GM23338 (cell line): ENCODE measurements at regions not wholly inside any gene's neighbourhood (a gene's known extent, or its start where the extent isn't known, plus 50 kb on each side); places are given as distances from the start of the nearest gene placed in this dataset.
"Not testable (repeated sequence)": the region's sequence is repeated elsewhere in the genome, so short reads cannot be mapped to it uniquely, and the experiment has no call there.

ENCODE experiments used
- ATAC-seq: fragments of 200-7000 bp; cut with Tn5 transposase; 3 replicates; pipeline ENCODE4 v1.9.1; 2020
- DNase-seq: peaks from one replicate; pipeline ENCODE4 v3.0.0-alpha.2; 2015; ENCODE audit warnings: low spot score
- H2AFZ ChIP-seq: fragments of 200-600 bp; sonication (generic); 2 replicates; pipeline ENCODE4 v1.8.0; 2016; ENCODE audit warnings: antibody characterized with exemption, mild to moderate bottlenecking, moderate library complexity
- H3F3A ChIP-seq: fragments of 200-600 bp; sonication (generic); replicated peaks from 2 replicates; pipeline ENCODE4 v1.8.0; 2017; ENCODE audit warnings: antibody characterized with exemption, mixed run types, low read depth
- H3K27ac ChIP-seq: fragments of 200-600 bp; sonication (generic); 2 replicates; pipeline ENCODE4 v1.6.1; 2016; ENCODE audit warnings: low read depth
- H3K27me3 ChIP-seq: fragments of 200-600 bp; sonication (generic); 2 replicates; pipeline ENCODE4 v1.8.0; 2016; ENCODE audit warnings: mild to moderate bottlenecking, mixed run types, moderate library complexity; ENCODE audit not compliant: insufficient read depth
- H3K36me3 ChIP-seq: fragments of 200-600 bp; sonication (generic); 2 replicates; pipeline ENCODE4 v1.8.0; 2016; ENCODE audit warnings: mild to moderate bottlenecking; ENCODE audit not compliant: insufficient read depth
- H3K4me1 ChIP-seq: fragments of 200-600 bp; sonication (generic); 2 replicates; pipeline ENCODE4 v1.8.0; 2016; ENCODE audit warnings: mild to moderate bottlenecking, moderate library complexity; ENCODE audit not compliant: insufficient read depth
- H3K4me2 ChIP-seq: fragments of 200-600 bp; sonication (generic); 2 replicates; pipeline ENCODE4 v1.7.1; 2017; ENCODE audit warnings: mixed run types
- H3K4me3 ChIP-seq: fragments of 200-600 bp; sonication (generic); 2 replicates; pipeline ENCODE4 v1.6.1; 2016; ENCODE audit warnings: mixed run types
- H3K79me2 ChIP-seq: fragments of 200-600 bp; sonication (generic); replicated peaks from 2 replicates; pipeline ENCODE4 v1.8.0; 2017; ENCODE audit warnings: mild to moderate bottlenecking; ENCODE audit not compliant: insufficient read depth
- H3K9me2 ChIP-seq: fragments of 200-600 bp; sonication (generic); 2 replicates; pipeline ENCODE4 v1.8.0; 2017; ENCODE audit not compliant: insufficient read depth
- H4K20me1 ChIP-seq: fragments of 200-600 bp; sonication (generic); replicated peaks from 2 replicates; pipeline ENCODE4 v1.8.0; 2017; ENCODE audit warnings: mild to moderate bottlenecking; ENCODE audit not compliant: insufficient read depth
- H3K27ac Mint-ChIP-seq: 2 replicates; pipeline ENCODE4 v1.8.0; 2020; ENCODE audit warnings: inconsistent platforms, mild to moderate bottlenecking, moderate library complexity, mixed read lengths
- H3K27me3 Mint-ChIP-seq: 3 replicates; pipeline ENCODE4 v1.8.0; 2022; ENCODE audit warnings: low read depth, mild to moderate bottlenecking, moderate library complexity, mixed read lengths, inconsistent platforms; ENCODE audit not compliant: insufficient read depth, poor library complexity
- H3K36me3 Mint-ChIP-seq: 3 replicates; pipeline ENCODE4 v1.8.0; 2021; ENCODE audit warnings: low read depth, mild to moderate bottlenecking, inconsistent platforms, moderate library complexity, mixed read lengths
- H3K4me1 Mint-ChIP-seq: 3 replicates; pipeline ENCODE4 v1.8.0; 2020; ENCODE audit warnings: mild to moderate bottlenecking, inconsistent platforms, mixed read lengths
- H3K4me3 Mint-ChIP-seq: 3 replicates; pipeline ENCODE4 v1.8.0; 2021; ENCODE audit warnings: moderate library complexity, mild to moderate bottlenecking, inconsistent platforms, mixed read lengths
- H3K9me3 Mint-ChIP-seq: 3 replicates; pipeline ENCODE4 v1.8.0; 2020; ENCODE audit warnings: moderate library complexity, mild to moderate bottlenecking, inconsistent platforms, mixed read lengths
- CREB1 ChIP-seq: fragments of 250-450 bp; sonication (Bioruptor Pico); IDR thresholded peaks from 2 replicates; pipeline ENCODE4 v1.5.0; 2020; ENCODE audit warnings: low read depth, mild to moderate bottlenecking, moderate library complexity
- CTCF ChIP-seq, 2 experiments: fragments of 200-600 bp in 1 of 2; sonication (generic) in 1 of 2; conservative IDR thresholded peaks; 2 replicates each; pipeline versions ENCODE4 v1.5.1 to v1.6.1; 2016 to 2017; ENCODE audit warnings: antibody characterized with exemption in 2 of 2, low read depth in 2 of 2, mild to moderate bottlenecking in 2 of 2, moderate library complexity in 1 of 2
- ETS1 ChIP-seq: IDR thresholded peaks from 2 replicates; pipeline ENCODE4 v1.6.1; 2016; ENCODE audit warnings: antibody characterized with exemption
- EZH2phosphoT487 ChIP-seq: fragments of 200-600 bp; sonication (generic); IDR thresholded peaks from one replicate; pipeline ENCODE4 v1.8.1; 2018; ENCODE audit warnings: antibody characterized with exemption; ENCODE audit not compliant: unreplicated experiment
- JUNB ChIP-seq: IDR thresholded peaks from one replicate; pipeline ENCODE4 v1.6.1; 2016; ENCODE audit warnings: antibody characterized with exemption; ENCODE audit not compliant: unreplicated experiment
- NANOG ChIP-seq: IDR thresholded peaks from 2 replicates; pipeline ENCODE4 v1.6.1; 2016; ENCODE audit warnings: antibody characterized with exemption, borderline replicate concordance
- REST ChIP-seq: IDR thresholded peaks from one replicate; pipeline ENCODE4 v1.6.1; 2018; ENCODE audit warnings: antibody characterized with exemption; ENCODE audit not compliant: unreplicated experiment
- STAT1 ChIP-seq: IDR thresholded peaks from one replicate; pipeline ENCODE4 v1.6.1; 2016; ENCODE audit warnings: antibody characterized with exemption; ENCODE audit not compliant: unreplicated experiment
- ZNF114 ChIP-seq: fragments of 250-450 bp; sonication (Bioruptor Pico); IDR thresholded peaks from 2 replicates; pipeline ENCODE4 v1.5.0; 2020; ENCODE audit warnings: mild to moderate bottlenecking, moderate library complexity

- TF ChIP-seq ETS1: no peak
- TF ChIP-seq CTCF (conservative IDR thresholded peaks at IDR 0.05; ENCODE audit: low read depth in 2 of 2): no peak
- TF ChIP-seq JUNB: no peak
- no peak for TF ChIP-seq EZH2phosphoT487
- no peak for TF ChIP-seq CREB1 (CRISPR knock-in tag)
- no peak for TF ChIP-seq STAT1
- TF ChIP-seq REST: no peak
- TF ChIP-seq NANOG: no peak
- no peak for TF ChIP-seq ZNF114 (CRISPR knock-in tag)
These were observed 593.8 kb upstream of the GRM3 start (continued) for GRCh38 chr7:86049910-86050309.

- not testable (repeated sequence) for ATAC-seq, H3K4me1 ChIP-seq, H4K20me1 ChIP-seq, H3K9me3 Mint-ChIP-seq, H3K27ac Mint-ChIP-seq, H3K4me1 Mint-ChIP-seq, H3K4me3 ChIP-seq, H2AFZ ChIP-seq, H3K27me3 ChIP-seq, DNase-seq, H3K36me3 ChIP-seq, H3K79me2 ChIP-seq, H3F3A ChIP-seq, H3K9me2 ChIP-seq, H3K36me3 Mint-ChIP-seq, H3K4me2 ChIP-seq, H3K27ac ChIP-seq, H3K4me3 Mint-ChIP-seq, H3K27me3 Mint-ChIP-seq
These were observed 598.5 kb upstream of the GRM3 start for GRCh38 chr7:86045197-86045596.
